Endothelial cell of umbilical vein (primary cell): ENCODE measurements at regions not wholly inside any gene's neighbourhood (a gene's known extent, or its start where the extent isn't known, plus 50 kb on each side); places are given as distances from the start of the nearest gene placed in this dataset.

Experiments used
- BruUV-seq: library from RNA; stranded (reverse); fragments of 400-500 nt; replicated peaks from 2 replicates; lab custom pipeline; 2021; lab: Mats Ljungman, UMichigan
- CTCF ChIA-PET: fragments of 300-600, 350-600 bp; sonication (Branson Sonifier 250); formaldehyde crosslinking; loops from one replicate; lab custom pipeline; 2021; ENCODE audit warnings: antibody characterized with exemption, inconsistent platforms; lab: Charles Lee
- POLR2A ChIA-PET: fragments of 300-600, 350-600 bp; sonication (Branson Sonifier 250); formaldehyde crosslinking; loops from one replicate; lab custom pipeline; 2021; ENCODE audit warnings: antibody characterized with exemption, inconsistent platforms; lab: Charles Lee
- DNase-seq: peaks from one replicate; pipeline ENCODE4 v3.0.0-alpha.2; 2011; ENCODE audit warnings: low read depth, low spot score
- FAIRE-seq: peaks from 2 replicates; lab custom pipeline; 2011; peaks lifted over from hg19 to GRCh38; lab: Jason Lieb, UNC
- H2AFZ ChIP-seq: 2 replicates; pipeline ENCODE4 v1.6.0; 2012; ENCODE audit warnings: low read depth, low read length, control low read depth, inconsistent platforms
- H3K27ac ChIP-seq: 2 replicates; pipeline ENCODE4 v1.5.1; 2011; ENCODE audit warnings: low read depth, mild to moderate bottlenecking, control low read depth, low read length, moderate library complexity; ENCODE audit not compliant: insufficient read depth
- H3K27me3 ChIP-seq, 2 experiments: 2 replicates each; pipeline versions ENCODE4 v1.6.0 to v1.6.1; 2011; ENCODE audit warnings: low read length in 2 of 2, mixed read lengths in 1 of 2; ENCODE audit not compliant: control insufficient read depth in 2 of 2, insufficient read depth in 2 of 2
- H3K36me3 ChIP-seq, 2 experiments: 2 replicates in 1 of 2; 3 replicates in 1 of 2; pipeline ENCODE4 v1.5.1; 2011; ENCODE audit warnings: low read length in 2 of 2, mild to moderate bottlenecking in 1 of 2, moderate library complexity in 1 of 2; ENCODE audit not compliant: control insufficient read depth in 2 of 2, insufficient read depth in 2 of 2; ENCODE audit errors: extremely low read depth in 1 of 2
- H3K4me1 ChIP-seq: 3 replicates; pipeline ENCODE4 v1.5.1; 2011; ENCODE audit warnings: mild to moderate bottlenecking, low read length; ENCODE audit not compliant: control insufficient read depth, insufficient read depth; ENCODE audit errors: extremely low read depth
- H3K4me2 ChIP-seq: 2 replicates; pipeline ENCODE4 v1.6.1; 2011; ENCODE audit warnings: low read length, control low read depth, mixed read lengths; ENCODE audit not compliant: insufficient read depth
- H3K4me3 ChIP-seq, 3 experiments: fragments of 200-600 bp in 1 of 3; sonication (generic), shearing (Covaris generic) in 1 of 3; replicated peaks in 1 of 3; 2 replicates each; pipeline ENCODE4 v1.5.1; 2011 to 2016; ENCODE audit warnings: control low read depth in 3 of 3, low read length in 3 of 3, mild to moderate bottlenecking in 2 of 3, inconsistent platforms in 1 of 3, low read depth in 1 of 3, moderate library complexity in 1 of 3; ENCODE audit not compliant: insufficient read depth in 1 of 3
- H3K79me2 ChIP-seq: 2 replicates; pipeline ENCODE4 v1.6.0; 2012; ENCODE audit warnings: low read length, inconsistent platforms; ENCODE audit not compliant: control insufficient read depth, insufficient read depth
- H3K9ac ChIP-seq: replicated peaks from 2 replicates; pipeline ENCODE3; 2011; ENCODE audit warnings: low read length, control low read depth; ENCODE audit not compliant: insufficient read depth; ENCODE audit errors: extremely low read depth
- H3K9me1 ChIP-seq: replicated peaks from 3 replicates; pipeline ENCODE4 v1.6.0; 2011; ENCODE audit warnings: mild to moderate bottlenecking, low read length; ENCODE audit not compliant: control insufficient read depth, insufficient read depth; ENCODE audit errors: extremely low read depth
- H3K9me3 ChIP-seq: replicated peaks from 2 replicates; pipeline ENCODE4 v1.5.1; 2012; ENCODE audit warnings: low read length, inconsistent platforms; ENCODE audit not compliant: control insufficient read depth, insufficient read depth
- H4K20me1 ChIP-seq: replicated peaks from 2 replicates; pipeline ENCODE3; 2011; ENCODE audit warnings: mild to moderate bottlenecking, low read length; ENCODE audit not compliant: control insufficient read depth, insufficient read depth; ENCODE audit errors: extremely low read depth
- CTCF ChIP-seq, 2 donors: IDR thresholded peaks; 1 replicate in 1 of 2; 2 replicates in 1 of 2; pipeline ENCODE4 v1.5.1; 2011; ENCODE audit warnings: low read length in 2 of 2, mild to moderate bottlenecking in 2 of 2, moderate library complexity in 2 of 2, control low read depth in 1 of 2, inconsistent platforms in 1 of 2, low read depth in 1 of 2; ENCODE audit not compliant: insufficient read depth in 1 of 2; ENCODE audit errors: extremely low read depth in 1 of 2
- EZH2 ChIP-seq: IDR thresholded peaks from 2 replicates; pipeline ENCODE4 v1.6.1; 2012; ENCODE audit warnings: borderline replicate concordance, low read depth, mild to moderate bottlenecking, moderate library complexity, low read length, inconsistent platforms; ENCODE audit not compliant: severe bottlenecking
- FOS ChIP-seq: IDR thresholded peaks from 2 replicates; pipeline ENCODE4 v1.6.1; 2011; ENCODE audit warnings: mild to moderate bottlenecking, low read length, moderate library complexity, borderline replicate concordance; ENCODE audit not compliant: insufficient read depth
- GATA2 ChIP-seq: IDR thresholded peaks from 2 replicates; pipeline ENCODE4 v1.7.0; 2011; ENCODE audit warnings: low read depth, mild to moderate bottlenecking, moderate library complexity, mixed read lengths, low read length; ENCODE audit not compliant: insufficient read length, insufficient read depth
- JUN ChIP-seq: IDR thresholded peaks from 2 replicates; pipeline ENCODE4 v1.6.1; 2011; ENCODE audit warnings: borderline replicate concordance, low read depth; ENCODE audit not compliant: insufficient read length, insufficient read depth
- MAX ChIP-seq: IDR thresholded peaks from 2 replicates; pipeline ENCODE4 v1.6.1; 2011; ENCODE audit not compliant: insufficient read depth, insufficient read length
- MYC ChIP-seq: IDR thresholded peaks from one replicate; pipeline ENCODE4 v1.6.1; 2011; ENCODE audit warnings: mild to moderate bottlenecking, low read depth, low read length
- POLR2A ChIP-seq: IDR thresholded peaks from 2 replicates; pipeline ENCODE4 v1.6.1; 2012; ENCODE audit warnings: low read depth, mild to moderate bottlenecking, control low read depth, low read length
- POLR2AphosphoS5 ChIP-seq: IDR thresholded peaks from 2 replicates; pipeline ENCODE4 v1.6.1; 2012; ENCODE audit warnings: low read depth, mild to moderate bottlenecking, control low read depth, low read length, moderate library complexity; ENCODE audit not compliant: insufficient read depth
- dilution Hi-C: fragments of 300-500 bp; cut with MboI; formaldehyde crosslinking; loops from one replicate; pipeline ENCODE4 v1.15.0; 2019; ENCODE audit warnings: low sequenced_read_pairs; ENCODE audit not compliant: extremely low pct_ligation_motif_present
- intact Hi-C: fragments of 100-400 bp; cut with micrococcal nuclease; formaldehyde crosslinking; loops from one replicate; pipeline ENCODE4 v1.10.0; 2022

- no peak overlapping the region for H3K27ac ChIP-seq
- no peak overlapping the region for H3K9ac ChIP-seq
- no peak overlapping the region for H2AFZ ChIP-seq
- CTCF ChIA-PET: no interaction called here
- POLR2A ChIA-PET: no interaction called here
- H3K4me3 ChIP-seq: no peak overlapping the region
- H3K4me2 ChIP-seq: no peak overlapping the region
- intact Hi-C loops: no loop called here
- H3K27me3 ChIP-seq: no peaks in the 10 kb centered on the region
- BruUV-seq: no TSS peak
- no peaks in the 10 kb centered on the region for H4K20me1 ChIP-seq
- dilution Hi-C loops: no loop called here
- H3K9me1 ChIP-seq: no peaks in the 10 kb centered on the region
- no peaks in the 10 kb centered on the region for H3K4me1 ChIP-seq
- FAIRE-seq (no peak), DNase-seq (no peak)
- H3K79me2 ChIP-seq: no peaks in the 10 kb centered on the region
- H3K36me3 ChIP-seq: no peaks in the 10 kb centered on the region
- TF ChIP-seq JUN: no peak
- no peak for TF ChIP-seq POLR2A
- TF ChIP-seq GATA2: no peak
- no peak for TF ChIP-seq CTCF (IDR thresholded peaks at IDR 0.05; ENCODE audit: extremely low read depth in 1 of 2, insufficient read depth in 1 of 2, low read depth in 1 of 2, low read length in 2 of 2)
- no peak for TF ChIP-seq FOS
- TF ChIP-seq MYC: no peak
- TF ChIP-seq POLR2AphosphoS5: no peak
- peaks cover 2% of the 10 kb centered on the region for H3K9me3 ChIP-seq
These were observed 70.4 kb upstream of the VIPR2 start for GRCh38 chr7:159215076-159215475.

GRCh38 chr7:159213253-159213652 is 68.6 kb upstream of the VIPR2 start:
- Histone ChIP-seq H3K27ac (no peak overlapping the region), H3K9me3 (peaks cover 2% of the 10 kb centered on the region), H4K20me1 (no peaks in the 10 kb centered on the region), H3K4me1 (no peaks in the 10 kb centered on the region), H3K27me3 (no peaks in the 10 kb centered on the region), H2AFZ (no peak overlapping the region), H3K36me3 (no peaks in the 10 kb centered on the region), H3K4me2 (no peak overlapping the region), H3K4me3 (no peak overlapping the region), H3K79me2 (no peaks in the 10 kb centered on the region), H3K9me1 (no peaks in the 10 kb centered on the region), H3K9ac (no peak overlapping the region)
- DNase-seq: no peak
- intact Hi-C loops (no loop called here), dilution Hi-C loops (no loop called here)
- POLR2A ChIA-PET: no interaction called here
- TF ChIP-seq EZH2 (no peak), POLR2A (no peak), MAX (no peak), CTCF (IDR thresholded peaks at IDR 0.05; ENCODE audit: extremely low read depth in 1 of 2, insufficient read depth in 1 of 2, low read depth in 1 of 2, low read length in 2 of 2) (no peak), MYC (no peak), POLR2AphosphoS5 (no peak), GATA2 (no peak), FOS (no peak), JUN (no peak)
- FAIRE-seq: no peak
- CTCF ChIA-PET: no interaction called here
- no TSS peak for BruUV-seq
